ENCODE measurements at regions not wholly inside any gene's neighbourhood (a gene's known extent, or its start where the extent isn't known, plus 50 kb on each side); places are given as distances from the start of the nearest gene placed in this dataset.
A peak's percentile ranks its signal among the peaks of the same experiment; 100 is the strongest.
"Not testable (repeated sequence)": the region's sequence is repeated elsewhere in the genome, so short reads cannot be mapped to it uniquely, and the experiment has no call there.

DNA sequence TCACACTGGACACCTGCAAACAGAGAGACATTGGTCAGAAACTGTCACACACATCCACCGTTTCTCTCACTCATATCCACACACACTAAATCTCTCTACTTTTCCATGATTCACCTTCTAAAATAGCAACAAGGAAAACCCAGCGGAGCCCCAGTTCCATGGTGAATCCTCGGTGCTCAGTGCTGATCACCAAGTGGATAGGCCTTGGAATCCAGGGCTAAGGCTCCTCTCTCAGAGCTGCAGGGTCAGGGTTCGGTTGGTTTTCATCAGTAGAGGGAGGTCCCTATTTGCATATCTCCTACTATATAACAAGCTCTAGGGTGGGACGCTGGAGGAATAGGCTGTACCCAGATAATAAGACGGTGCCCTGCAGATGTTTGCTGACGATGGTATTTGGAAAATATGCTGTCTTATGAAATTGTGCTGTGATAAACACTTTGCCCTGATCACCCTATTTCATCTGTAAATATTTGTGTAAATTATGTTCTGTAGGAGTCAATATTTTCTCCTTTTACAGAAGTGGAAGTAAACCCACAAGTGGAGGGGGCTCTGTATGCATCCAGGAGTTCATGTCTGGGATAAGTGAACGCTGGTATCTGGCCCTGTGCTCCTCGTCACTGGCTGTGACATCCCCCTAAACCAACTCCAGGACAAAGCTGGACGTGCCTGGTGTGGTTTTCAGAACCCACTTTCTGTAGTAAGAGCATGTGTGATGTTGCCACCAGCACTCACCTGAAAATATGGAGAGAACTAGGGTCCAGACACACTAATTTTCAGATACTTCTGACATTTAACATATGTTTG lies 709.2 kb downstream of the TMEM121 start:
- DNase-seq: no peak

DNA sequence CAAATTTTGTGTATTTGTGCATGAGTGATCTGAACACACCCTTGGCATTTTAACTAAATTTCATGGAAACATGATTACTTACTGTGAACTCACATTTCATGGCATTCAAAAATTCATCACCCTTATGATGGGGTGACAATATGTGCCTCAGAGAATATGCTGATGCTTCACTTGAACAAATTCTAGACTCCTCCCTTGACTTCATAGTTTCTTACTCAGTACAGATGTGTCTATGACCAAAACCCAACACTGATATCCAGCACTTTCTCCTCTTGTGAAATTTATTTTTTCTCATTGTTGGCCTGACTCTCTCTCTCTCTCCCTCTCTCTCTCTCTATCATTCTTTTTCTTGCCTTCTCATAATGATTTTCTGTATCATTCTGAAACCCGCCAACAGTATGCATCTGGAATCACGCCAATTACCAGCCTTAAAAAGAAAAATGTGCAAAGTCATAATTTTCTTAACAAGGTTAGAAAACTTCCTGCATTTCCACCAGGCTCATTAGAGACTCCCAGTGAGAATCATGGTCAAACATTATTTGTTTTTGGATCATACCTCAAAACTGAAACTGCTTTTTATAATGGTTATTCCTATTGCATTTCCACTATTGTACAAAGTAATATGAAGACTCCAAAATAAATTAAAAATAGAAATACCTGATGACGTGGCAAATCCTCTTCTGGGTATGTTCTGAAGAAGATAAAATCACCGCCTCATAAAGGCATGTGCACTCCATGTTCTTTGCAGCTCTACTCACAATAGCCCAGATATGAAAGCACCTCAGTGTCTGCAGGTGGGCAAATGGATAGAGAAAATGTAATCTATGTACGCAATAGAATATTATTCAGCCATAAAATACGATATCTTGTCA lies 722.2 kb downstream of the TMEM121 start:
- no peak for DNase-seq

- DNase-seq: not testable (repeated sequence)
Observed at GRCh38 chr14:106253995-106254394, 727.6 kb downstream of the TMEM121 start.

- peak; percentile 62 for DNase-seq
Observed at GRCh38 chr14:106257569-106257994, 731.2 kb downstream of the TMEM121 start.

GRCh38 chr14:106268013-106268727 lies 741.8 kb downstream of the TMEM121 start:
- DNase-seq: peak; percentile 36

DNA sequence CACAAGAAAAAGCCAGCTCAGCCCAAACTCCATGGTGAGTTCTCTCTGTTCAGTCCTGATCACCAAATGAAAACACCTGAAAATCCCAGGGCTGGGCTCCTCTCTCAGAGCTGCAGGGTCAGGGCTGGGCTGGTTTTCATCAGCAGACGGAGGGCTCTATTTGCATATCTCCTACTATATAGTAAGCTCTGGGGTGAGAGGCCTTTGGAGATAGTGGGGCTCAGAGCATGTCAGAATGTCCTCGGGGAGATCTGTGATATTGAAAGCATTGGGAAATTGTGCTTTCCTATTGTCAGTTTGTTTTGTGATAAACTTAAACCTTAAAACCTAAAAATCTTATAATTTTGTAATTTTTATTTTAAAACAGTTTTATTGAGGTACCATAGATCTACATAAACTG lies 742.6 kb downstream of the TMEM121 start:
- DNase-seq: no peak

- DNase-seq: no peak
Observed at GRCh38 chr14:106269451-106270204, 743.2 kb downstream of the TMEM121 start.

GRCh38 chr14:106270476-106271121 lies 744.2 kb downstream of the TMEM121 start:
- not testable (repeated sequence) for DNase-seq

- DNase-seq: peak; percentile 47
Observed at GRCh38 chr14:106276326-106277267, 750.2 kb downstream of the TMEM121 start.

- peak; percentile 38 for DNase-seq
Observed at GRCh38 chr14:106277503-106277902, 751.1 kb downstream of the TMEM121 start.

DNA sequence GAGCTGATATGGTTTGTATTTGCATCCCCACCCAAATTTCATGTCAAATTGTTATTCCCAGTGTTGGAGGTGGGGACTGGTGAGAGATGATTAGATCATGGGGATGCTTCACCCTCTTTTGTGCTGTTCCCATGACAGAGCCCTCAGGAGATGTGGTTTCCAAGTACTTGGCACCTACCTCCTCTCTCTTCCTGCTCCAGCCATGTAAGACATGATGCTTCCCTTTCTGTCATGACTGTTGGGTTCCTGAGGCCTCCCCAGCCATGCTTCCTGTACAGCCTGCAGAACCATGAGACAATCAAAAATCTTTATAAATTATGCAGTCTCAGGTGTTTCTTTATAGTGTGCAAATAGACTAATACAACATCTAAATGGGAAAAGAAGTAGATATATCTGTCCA lies 754.5 kb downstream of the TMEM121 start:
- DNase-seq: no peak

GRCh38 chr14:106286697-106287290 lies 760.4 kb downstream of the TMEM121 start:
- DNase-seq: no peak

- no peak for DNase-seq
Observed at GRCh38 chr14:106287506-106287905, 761.1 kb downstream of the TMEM121 start.

DNA sequence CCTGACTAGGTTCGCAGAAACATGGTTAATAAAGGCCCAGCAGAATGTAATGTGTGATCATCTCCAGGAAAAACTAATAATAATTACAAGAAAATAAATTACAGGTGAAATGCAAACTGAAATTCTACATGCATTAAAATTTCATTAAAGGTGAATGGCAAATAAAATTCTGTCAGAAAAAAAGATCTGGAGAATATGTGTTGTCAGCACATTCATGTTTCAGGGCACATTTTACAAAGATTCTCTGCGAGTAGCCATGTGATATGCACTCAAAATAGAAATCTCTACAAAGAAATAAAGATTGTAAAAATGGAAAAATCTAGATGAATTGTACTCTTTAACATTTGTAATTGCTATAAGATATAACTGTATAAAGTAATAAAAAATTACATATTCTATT lies 765.2 kb downstream of the TMEM121 start:
- DNase-seq: no peak

DNA sequence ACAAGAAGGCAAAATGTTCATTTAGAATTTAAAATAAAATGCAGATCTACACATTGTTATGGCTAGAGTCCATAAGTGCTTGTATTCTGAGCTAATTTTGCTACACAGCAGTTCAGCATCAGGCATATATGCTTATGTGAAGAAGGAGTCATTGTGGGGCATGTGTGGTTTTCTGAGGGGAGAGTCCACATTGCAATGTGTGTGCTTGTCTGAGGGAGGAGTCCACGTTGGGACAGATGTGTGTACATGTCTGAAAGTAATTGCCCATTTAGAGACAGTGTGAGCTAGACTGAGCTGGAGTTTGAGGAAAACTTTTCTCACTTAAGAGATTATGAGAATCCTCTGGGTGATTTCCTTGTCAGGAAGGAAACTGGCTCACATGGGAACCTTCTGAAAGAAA lies 767.9 kb downstream of the TMEM121 start:
- no peak for DNase-seq

DNA sequence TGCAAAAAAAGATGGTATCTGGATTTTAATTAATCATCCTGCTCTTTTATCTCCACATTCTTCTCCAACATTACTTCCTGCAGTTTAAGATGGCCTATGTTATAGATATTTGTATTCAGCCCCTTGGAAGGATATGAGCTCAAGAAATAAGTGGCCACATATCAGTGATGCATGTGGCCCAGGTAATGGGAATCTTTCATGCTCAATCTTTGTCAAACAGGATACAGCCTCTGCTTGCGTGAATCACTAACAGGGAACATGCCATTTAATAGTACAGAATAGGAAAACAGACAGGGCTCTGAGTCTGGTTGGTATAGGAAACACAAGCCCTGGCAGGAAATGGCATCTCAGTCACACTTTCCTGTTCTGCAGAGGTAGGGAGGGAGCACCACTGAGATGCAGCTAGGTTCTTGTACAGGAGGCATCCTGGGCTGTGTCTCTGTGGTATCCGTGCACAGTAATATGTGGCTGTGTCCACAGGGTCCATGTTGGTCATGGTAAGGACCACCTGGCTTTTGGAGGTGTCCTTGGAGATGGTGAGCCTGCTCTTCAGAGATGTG lies 774.6 kb downstream of the TMEM121 start:
- DNase-seq: not testable (repeated sequence)

DNA sequence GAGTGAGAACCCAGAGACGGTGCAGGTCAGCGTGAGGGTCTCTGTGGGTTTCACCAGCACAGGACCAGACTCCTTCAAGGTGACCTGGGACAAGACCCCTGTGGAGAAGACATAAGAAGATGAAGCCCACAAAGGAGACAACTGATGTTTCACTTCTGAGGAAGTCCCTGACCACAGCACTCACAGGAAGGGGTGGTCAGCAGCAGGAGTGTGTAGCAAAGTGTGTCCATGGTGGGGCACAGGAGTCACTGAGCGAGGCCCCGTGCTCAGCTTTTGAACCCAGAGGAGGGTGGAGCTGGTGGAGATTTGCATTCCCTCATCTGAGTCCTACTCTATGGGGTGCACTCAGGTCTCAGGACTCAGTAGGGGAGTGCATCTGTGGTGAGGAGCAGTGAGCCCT lies 775.2 kb downstream of the TMEM121 start:
- not testable (repeated sequence) for DNase-seq

DNA sequence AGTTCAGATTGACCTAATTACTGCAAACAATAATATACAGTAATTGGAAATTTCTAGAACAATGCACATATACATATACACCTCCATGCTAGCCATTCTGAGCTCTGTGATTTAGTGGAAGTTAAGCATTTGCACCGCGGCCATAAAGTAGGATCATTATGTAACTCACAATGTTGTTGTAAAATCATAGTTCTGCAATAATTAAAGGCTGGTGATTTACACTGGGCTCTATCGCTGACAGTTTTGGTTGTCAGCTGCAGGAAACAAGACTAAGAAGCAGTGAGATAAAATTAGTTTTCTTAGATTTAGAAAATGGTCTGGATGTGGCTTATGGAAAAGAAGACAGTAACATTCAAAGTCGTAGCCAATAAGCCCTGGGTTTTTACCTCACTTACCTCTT lies 776.3 kb downstream of the TMEM121 start:
- no peak for DNase-seq

DNA sequence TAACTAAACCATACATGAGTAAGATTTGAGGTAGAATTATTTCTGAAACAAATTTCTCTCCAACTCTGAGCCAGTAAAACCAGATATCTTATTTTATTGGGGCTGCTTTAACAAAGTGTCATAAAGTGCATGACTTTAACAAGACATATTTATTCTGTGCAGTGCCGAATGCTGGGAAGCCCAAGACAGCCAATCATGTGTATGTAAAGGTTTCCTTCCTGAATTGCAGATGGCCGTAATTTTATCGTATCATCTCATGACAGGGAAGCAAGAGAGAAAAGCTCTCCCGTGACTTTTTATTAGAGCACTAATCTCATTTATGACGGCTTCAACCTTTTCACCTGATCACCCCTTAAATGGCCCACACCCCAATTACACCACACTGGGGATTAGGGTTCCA lies 777.9 kb downstream of the TMEM121 start:
- DNase-seq: no peak

- peak; percentile 57 for DNase-seq
Observed at GRCh38 chr14:106308839-106309389, 782.5 kb downstream of the TMEM121 start.
